ENCODE measurements at regions not wholly inside any gene's neighbourhood (a gene's known extent, or its start where the extent isn't known, plus 50 kb on each side); places are given as distances from the start of the nearest gene placed in this dataset.

GRCh38 chr18:10122988-10123950, 209.5 kb downstream of the VAPA start:
- ATAC-seq (peak; percentile 38), DNase-seq (no peak)
- peaks cover 8 to 17% of the 10 kb centered on the region in 2 donors for H3K4me1 ChIP-seq
- intact Hi-C loops (cut with DNase I): no loop called here
- H3K9me3 ChIP-seq: peaks cover 0 to 2% of the 10 kb centered on the region in 2 donors
- H3K36me3 ChIP-seq: no peaks in the 10 kb centered on the region
- TF ChIP-seq, protein P1, sequence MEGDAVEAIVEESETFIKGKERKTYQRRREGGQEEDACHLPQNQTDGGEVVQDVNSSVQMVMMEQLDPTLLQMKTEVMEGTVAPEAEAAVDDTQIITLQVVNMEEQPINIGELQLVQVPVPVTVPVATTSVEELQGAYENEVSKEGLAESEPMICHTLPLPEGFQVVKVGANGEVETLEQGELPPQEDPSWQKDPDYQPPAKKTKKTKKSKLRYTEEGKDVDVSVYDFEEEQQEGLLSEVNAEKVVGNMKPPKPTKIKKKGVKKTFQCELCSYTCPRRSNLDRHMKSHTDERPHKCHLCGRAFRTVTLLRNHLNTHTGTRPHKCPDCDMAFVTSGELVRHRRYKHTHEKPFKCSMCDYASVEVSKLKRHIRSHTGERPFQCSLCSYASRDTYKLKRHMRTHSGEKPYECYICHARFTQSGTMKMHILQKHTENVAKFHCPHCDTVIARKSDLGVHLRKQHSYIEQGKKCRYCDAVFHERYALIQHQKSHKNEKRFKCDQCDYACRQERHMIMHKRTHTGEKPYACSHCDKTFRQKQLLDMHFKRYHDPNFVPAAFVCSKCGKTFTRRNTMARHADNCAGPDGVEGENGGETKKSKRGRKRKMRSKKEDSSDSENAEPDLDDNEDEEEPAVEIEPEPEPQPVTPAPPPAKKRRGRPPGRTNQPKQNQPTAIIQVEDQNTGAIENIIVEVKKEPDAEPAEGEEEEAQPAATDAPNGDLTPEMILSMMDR (IDR thresholded peaks at IDR 0.05): no peak
- H3K27ac ChIP-seq: peak overlapping the region in 1 of 2 donors; percentile 48
- no peak overlapping the region for H3K4me3 ChIP-seq
- H3K27me3 ChIP-seq: no peaks in the 10 kb centered on the region

- TF ChIP-seq, protein P1 (IDR thresholded peaks at IDR 0.05): no peak
- Histone ChIP-seq H3K36me3 (no peaks in the 10 kb centered on the region), H3K4me3 (no peak overlapping the region), H3K4me1 (peaks cover 8 to 17% of the 10 kb centered on the region in 2 donors), H3K9me3 (peaks cover 0 to 2% of the 10 kb centered on the region in 2 donors), H3K27me3 (no peaks in the 10 kb centered on the region), H3K27ac (no peak overlapping the region)
- DNase-seq (no peak), ATAC-seq (no peak)
- intact Hi-C loops (cut with DNase I): no loop called here
Measured at GRCh38 chr18:10124071-10124470, 210.3 kb downstream of the VAPA start.

DNA sequence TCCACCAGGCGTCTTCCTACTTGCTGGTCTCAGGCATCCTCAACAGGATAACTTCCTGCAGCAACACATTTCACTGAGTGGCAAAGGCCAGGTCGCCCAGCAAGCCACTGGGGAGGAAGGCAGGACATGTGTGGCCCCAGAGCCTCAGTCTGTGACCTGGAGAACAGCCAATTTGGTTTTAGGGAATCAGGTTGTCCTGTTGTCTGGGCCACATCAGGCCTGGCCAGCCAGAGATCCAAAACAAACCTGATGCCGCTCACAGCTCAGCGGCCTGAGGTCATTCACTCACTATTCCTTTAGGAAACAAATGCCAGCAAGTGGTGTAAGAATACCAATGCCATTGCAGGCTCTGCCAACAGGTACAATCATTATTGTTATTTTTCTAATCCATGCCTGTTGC, 210.7 kb downstream of the VAPA start:
- DNase-seq: no peak
- intact Hi-C loops (cut with DNase I): no loop called here
- no peaks in the 10 kb centered on the region for H3K27me3 ChIP-seq
- ATAC-seq: no peak
- H3K4me3 ChIP-seq: no peak overlapping the region
- H3K36me3 ChIP-seq: no peaks in the 10 kb centered on the region
- peaks cover 8 to 17% of the 10 kb centered on the region in 2 donors for H3K4me1 ChIP-seq
- TF ChIP-seq, protein P1 (IDR thresholded peaks at IDR 0.05): no peak
- peaks cover 0 to 2% of the 10 kb centered on the region in 2 donors for H3K9me3 ChIP-seq
- H3K27ac ChIP-seq: no peak overlapping the region

DNA sequence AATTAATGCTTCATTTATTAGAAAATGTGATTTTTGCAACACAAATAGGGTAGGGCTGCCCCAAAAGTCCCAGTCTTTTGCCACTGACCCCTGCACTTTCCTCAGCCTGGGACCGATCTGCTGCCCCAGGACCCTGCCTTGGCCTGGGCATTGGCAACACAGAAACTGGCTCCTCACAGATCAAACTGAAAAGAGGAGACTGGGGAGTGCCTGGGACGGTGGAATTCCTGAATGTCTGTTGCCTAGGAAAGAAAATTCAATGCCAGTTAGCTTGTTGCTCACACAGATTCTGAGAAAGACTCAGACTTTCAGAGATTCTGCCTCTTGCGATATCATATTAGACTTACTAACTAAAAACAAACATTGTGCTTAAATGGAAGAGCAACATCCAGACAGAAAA, 211.2 kb downstream of the VAPA start:
- no peaks in the 10 kb centered on the region for H3K27me3 ChIP-seq
- peaks cover 8 to 17% of the 10 kb centered on the region in 2 donors for H3K4me1 ChIP-seq
- H3K9me3 ChIP-seq: no peaks in the 10 kb centered on the region
- H3K27ac ChIP-seq: no peak overlapping the region
- DNase-seq (no peak), ATAC-seq (no peak)
- H3K36me3 ChIP-seq: no peaks in the 10 kb centered on the region
- intact Hi-C loops (cut with DNase I): no loop called here
- TF ChIP-seq, protein P1 (IDR thresholded peaks at IDR 0.05): no peak
- H3K4me3 ChIP-seq: no peak overlapping the region

- peaks cover 0 to 16% of the 10 kb centered on the region in 2 donors for H3K27me3 ChIP-seq
- H3K9me3 ChIP-seq: no peaks in the 10 kb centered on the region
- TF ChIP-seq, protein P1 (IDR thresholded peaks at IDR 0.05): no peak
- intact Hi-C loops (cut with DNase I): no loop called here
- H3K27ac ChIP-seq: no peak overlapping the region
- peaks cover 9 to 30% of the 10 kb centered on the region in 2 donors for H3K4me1 ChIP-seq
- DNase-seq (no peak), ATAC-seq (no peak)
- H3K4me3 ChIP-seq: no peak overlapping the region
- no peaks in the 10 kb centered on the region for H3K36me3 ChIP-seq
Measured at GRCh38 chr18:10127729-10128128, 213.9 kb downstream of the VAPA start.
